GM12891 (cell line): ENCODE measurements at regions not wholly inside any gene's neighbourhood (a gene's known extent, or its start where the extent isn't known, plus 50 kb on each side); places are given as distances from the start of the nearest gene placed in this dataset.
A peak's percentile ranks its signal among the peaks of the same experiment; 100 is the strongest.

Experiments used
- DNase-seq: peaks from one replicate; pipeline ENCODE4 v3.0.0; 2011; ENCODE audit warnings: low spot score; ENCODE audit not compliant: insufficient read length
- FAIRE-seq: peaks from 2 replicates; lab custom pipeline; 2011; peaks lifted over from hg19 to GRCh38; lab: Jason Lieb, UNC
- PAX5 ChIP-seq: IDR thresholded peaks from 2 replicates; pipeline ENCODE4 v1.6.1; 2011; ENCODE audit warnings: low read length, moderate library complexity, mild to moderate bottlenecking; ENCODE audit not compliant: insufficient read depth, severe bottlenecking
- POLR2A ChIP-seq: IDR thresholded peaks from 2 replicates; pipeline ENCODE4 v1.6.1; 2011; ENCODE audit warnings: low read depth, low read length, control low read depth
- POLR2AphosphoS5 ChIP-seq: IDR thresholded peaks from 2 replicates; pipeline ENCODE4 v1.6.1; 2011; ENCODE audit warnings: low read depth, low read length, control low read depth
- POU2F2 ChIP-seq: IDR thresholded peaks from 2 replicates; pipeline ENCODE4 v1.6.1; 2011; ENCODE audit warnings: low read depth, mild to moderate bottlenecking, control low read depth, low read length, moderate library complexity
- SPI1 ChIP-seq: IDR thresholded peaks from 2 replicates; pipeline ENCODE4 v1.6.1; 2011; ENCODE audit warnings: low read depth, low read length, control low read depth
- TAF1 ChIP-seq: IDR thresholded peaks from 2 replicates; pipeline ENCODE4 v1.6.1; 2011; ENCODE audit warnings: low read depth, low read length, control low read depth

- no peak for DNase-seq
- FAIRE-seq = no peak
- no peak for TF ChIP-seq TAF1
- no peak for TF ChIP-seq PAX5
- no peak for TF ChIP-seq POU2F2
- TF ChIP-seq SPI1 = no peak
- no peak for TF ChIP-seq POLR2A
- TF ChIP-seq POLR2AphosphoS5 = no peak
These were observed 137.5 kb downstream of the BCOR start for GRCh38 chrX:39960219-39960618.

- FAIRE-seq (peak; percentile 68), DNase-seq (no peak)
- TF ChIP-seq PAX5 = no peak
These were observed 136.3 kb downstream of the BCOR start for GRCh38 chrX:39961441-39961840.

DNA sequence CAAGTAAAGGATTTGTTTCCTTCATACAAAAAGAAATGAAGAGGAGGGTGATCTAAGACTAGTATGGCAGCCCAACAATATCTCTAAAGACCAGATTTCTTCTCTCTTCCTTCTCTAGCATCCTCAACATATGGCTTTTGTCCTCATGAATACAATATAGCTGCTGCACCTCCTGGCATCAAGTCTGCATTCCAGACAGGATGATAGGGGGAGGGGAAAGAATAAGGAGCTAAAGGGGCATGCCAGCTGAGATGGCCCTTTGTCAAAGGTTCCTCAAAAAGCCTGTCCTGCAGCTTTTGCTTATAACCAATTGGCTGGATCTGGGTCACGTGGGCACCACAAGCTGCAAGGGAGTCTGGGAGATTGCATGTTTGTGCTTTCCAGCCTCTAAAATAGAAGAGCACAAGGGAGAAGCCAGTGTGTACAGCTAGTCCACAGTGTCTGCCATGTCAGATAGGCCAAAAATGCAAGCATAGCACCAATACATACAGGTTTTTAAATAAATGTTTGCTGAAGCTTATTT lies 132.6 kb downstream of the BCOR start:
- TF ChIP-seq POLR2AphosphoS5 (no peak), TAF1 (no peak), PAX5 (no peak), POU2F2 (no peak), SPI1 (no peak), POLR2A (no peak)
- no peak for DNase-seq
- FAIRE-seq = no peak

DNA sequence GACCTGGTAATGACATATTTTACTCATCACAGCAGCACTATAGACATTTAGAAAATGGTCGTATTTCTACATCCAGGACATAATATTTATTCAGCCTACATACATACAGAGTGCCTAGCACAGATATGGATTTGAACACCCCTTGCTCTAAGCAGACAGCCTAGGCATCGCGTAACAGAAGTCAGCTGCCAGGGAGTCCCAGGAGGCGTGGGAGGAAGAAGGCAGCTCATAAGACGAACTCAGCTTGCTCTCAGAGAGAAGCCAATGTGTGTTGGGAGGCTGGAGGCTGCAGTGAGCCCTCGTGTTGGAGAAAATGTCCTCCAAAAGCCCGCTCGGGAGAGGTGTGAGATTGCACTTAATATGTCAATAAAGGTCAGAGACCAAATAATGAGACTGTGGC lies 131.6 kb downstream of the BCOR start:
- TF ChIP-seq PAX5 = no peak
- FAIRE-seq (no peak), DNase-seq (no peak)

DNA sequence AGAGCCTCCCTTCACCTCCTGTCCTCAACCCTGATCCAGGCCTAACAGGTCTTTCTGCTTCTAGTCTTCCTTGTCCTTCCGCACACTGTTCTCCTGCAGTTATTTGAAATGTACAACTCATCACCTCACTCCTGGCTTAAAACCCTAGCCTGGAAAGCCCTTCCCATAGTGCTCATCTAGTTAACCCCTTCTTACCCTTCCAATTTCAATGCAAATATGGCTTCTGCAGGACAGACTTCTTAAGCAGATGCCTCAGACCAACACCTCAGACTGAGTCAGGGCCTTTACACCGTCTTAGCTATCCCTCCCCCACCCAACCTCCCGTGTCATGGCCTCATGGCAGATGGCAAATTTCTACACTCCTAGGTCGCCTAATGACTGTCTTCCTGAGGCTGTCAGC lies 130.4 kb downstream of the BCOR start:
- TF ChIP-seq POLR2A (no peak), POU2F2 (no peak), SPI1 (no peak), TAF1 (no peak), POLR2AphosphoS5 (no peak), PAX5 (no peak)
- DNase-seq (no peak), FAIRE-seq (no peak)

DNA sequence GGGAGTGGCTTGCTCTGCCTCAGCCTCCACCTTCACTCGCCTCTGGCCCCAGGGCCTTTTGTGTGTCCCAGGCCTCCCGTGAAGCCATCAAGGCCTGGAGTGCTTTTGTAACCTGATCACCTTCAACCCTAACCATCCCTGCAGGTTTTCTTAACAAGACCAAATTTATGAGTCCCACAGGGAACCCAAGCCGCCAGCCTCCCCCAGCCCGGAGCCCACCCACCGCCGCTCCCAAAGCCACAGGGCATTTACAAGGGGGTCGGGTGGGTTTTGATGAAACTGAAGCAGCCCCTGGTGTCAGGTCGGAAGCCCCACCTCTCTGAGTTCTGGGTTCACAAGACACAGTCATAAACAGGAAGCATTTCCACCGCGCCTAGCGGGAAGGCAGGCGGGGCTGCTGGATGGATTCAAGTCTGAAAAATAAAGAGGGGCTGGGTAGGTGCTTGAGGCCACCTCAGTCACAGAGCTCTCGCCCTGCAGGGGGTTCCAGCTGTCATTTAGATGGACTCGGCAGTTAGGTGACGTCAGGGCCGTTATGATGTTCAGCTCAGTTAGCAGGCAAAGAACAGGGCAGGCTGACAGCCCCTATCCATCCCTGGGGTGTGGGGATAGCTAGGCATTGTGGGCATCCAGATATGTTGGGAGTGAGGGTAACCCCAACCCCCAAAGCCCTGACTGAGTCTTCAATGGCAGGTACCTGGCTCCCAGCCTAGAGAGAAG lies 128.5 kb downstream of the BCOR start:
- DNase-seq (no peak), FAIRE-seq (no peak)
- TF ChIP-seq SPI1 (no peak), POU2F2 (no peak), POLR2AphosphoS5 (no peak), TAF1 (no peak), PAX5 (no peak), POLR2A (no peak)

GRCh38 chrX:39969819-39970504 lies 127.8 kb downstream of the BCOR start:
- DNase-seq = no peak
- no peak for TF ChIP-seq SPI1
- no peak for TF ChIP-seq POLR2A
- FAIRE-seq = no peak

DNA sequence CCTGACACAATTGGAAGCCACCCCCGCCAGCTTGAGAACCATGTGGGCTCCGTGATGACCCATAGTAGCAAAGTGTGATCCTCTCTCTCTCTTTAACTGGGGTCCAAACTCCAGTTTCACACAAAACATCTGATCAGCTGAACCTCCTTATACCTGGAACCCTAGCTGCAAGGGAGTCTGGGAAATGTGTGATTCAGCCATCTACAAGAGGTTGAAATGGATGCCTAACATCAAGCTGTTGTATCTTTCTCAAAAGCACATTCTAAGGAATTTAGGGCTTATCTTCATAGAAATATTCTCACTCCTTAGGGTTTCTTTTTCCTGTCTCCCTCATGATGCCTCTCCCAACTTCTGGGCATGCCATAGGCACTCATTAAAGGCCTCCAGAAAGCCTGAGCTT lies 126.0 kb downstream of the BCOR start:
- no peak for FAIRE-seq
- no peak for TF ChIP-seq TAF1
- TF ChIP-seq POU2F2 = no peak
- no peak for TF ChIP-seq POLR2A
- TF ChIP-seq POLR2AphosphoS5 = no peak
- TF ChIP-seq PAX5 = no peak
- no peak for TF ChIP-seq SPI1
- DNase-seq = no peak

DNA sequence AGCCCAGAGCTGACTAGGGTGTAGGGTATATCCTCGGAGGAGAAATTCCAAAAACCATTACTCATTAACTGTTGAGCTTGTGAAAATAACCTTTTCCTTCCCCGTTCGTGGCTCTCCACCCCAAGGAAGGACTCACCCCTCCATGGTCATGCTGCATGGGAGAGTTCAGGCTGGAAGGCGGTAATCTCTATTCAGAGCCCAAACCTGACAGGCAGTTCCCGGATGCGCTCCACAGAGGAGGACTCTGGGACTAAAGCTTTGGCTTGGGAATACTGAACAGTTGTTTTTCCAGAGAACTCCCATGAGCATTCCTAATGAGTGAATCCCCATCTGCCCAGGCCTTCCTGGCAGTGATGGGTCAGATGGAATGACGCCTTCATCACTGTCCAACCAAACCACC lies 125.4 kb downstream of the BCOR start:
- DNase-seq (no peak), FAIRE-seq (no peak)

GRCh38 chrX:39973810-39974209 lies 123.9 kb downstream of the BCOR start:
- FAIRE-seq = no peak
- DNase-seq = no peak
- no peak for TF ChIP-seq TAF1
- TF ChIP-seq POLR2AphosphoS5 = no peak
- TF ChIP-seq POU2F2 = no peak
- TF ChIP-seq PAX5 = no peak
- TF ChIP-seq SPI1 = no peak
- TF ChIP-seq POLR2A = no peak

More for the DNA sequence above, 125.4 kb downstream of the BCOR start:
- TF ChIP-seq POU2F2 (no peak), POLR2AphosphoS5 (no peak), POLR2A (no peak), SPI1 (no peak), PAX5 (no peak), TAF1 (no peak)
